ENCODE measurements at regions not wholly inside any gene's neighbourhood (a gene's known extent, or its start where the extent isn't known, plus 50 kb on each side); places are given as distances from the start of the nearest gene placed in this dataset.
A peak's percentile ranks its signal among the peaks of the same experiment; 100 is the strongest.

- no peak overlapping the region for H3K4me2 ChIP-seq (ENCODE audit: insufficient read depth, low read length)
- no peak overlapping the region for H3K4me3 ChIP-seq (ENCODE audit: insufficient read depth, low read length)
- no peaks in the 10 kb centered on the region for H3K79me2 ChIP-seq (ENCODE audit: insufficient read depth, low read length)
- H3K27me3 ChIP-seq (ENCODE audit: insufficient read depth, low read length) = no peaks in the 10 kb centered on the region
- H4K20me1 ChIP-seq (ENCODE audit: insufficient read depth, low read length) = no peaks in the 10 kb centered on the region
- no peak overlapping the region for H2AFZ ChIP-seq (ENCODE audit: low read length)
- no peaks in the 10 kb centered on the region for H3K4me1 ChIP-seq (ENCODE audit: insufficient read depth, low read length)
- no peak for DNase-seq (ENCODE audit: insufficient read length, low spot score, missing footprints)
- H3K36me3 ChIP-seq (ENCODE audit: insufficient read depth, low read length) = no peaks in the 10 kb centered on the region
- TF ChIP-seq CTCF (IDR thresholded peaks at IDR 0.05; ENCODE audit: extremely low read depth, low read depth, low read length) = no peak
- no peak overlapping the region for H3K27ac ChIP-seq (ENCODE audit: low read depth, low read length)
- H3K9me3 ChIP-seq (ENCODE audit: low read depth, low read length) = no peaks in the 10 kb centered on the region
Observed at GRCh38 chr2:193350509-193350908, 1155.8 kb upstream of the TMEFF2 start.

- Histone ChIP-seq H3K36me3 (ENCODE audit: insufficient read depth, low read length) (no peaks in the 10 kb centered on the region), H2AFZ (ENCODE audit: low read length) (no peak overlapping the region), H3K9me3 (ENCODE audit: low read depth, low read length) (no peaks in the 10 kb centered on the region), H4K20me1 (ENCODE audit: insufficient read depth, low read length) (no peaks in the 10 kb centered on the region), H3K4me1 (ENCODE audit: insufficient read depth, low read length) (no peaks in the 10 kb centered on the region), H3K27me3 (ENCODE audit: insufficient read depth, low read length) (no peaks in the 10 kb centered on the region), H3K79me2 (ENCODE audit: insufficient read depth, low read length) (no peaks in the 10 kb centered on the region), H3K27ac (ENCODE audit: low read depth, low read length) (no peak overlapping the region), H3K4me3 (ENCODE audit: insufficient read depth, low read length) (no peak overlapping the region), H3K4me2 (ENCODE audit: insufficient read depth, low read length) (no peak overlapping the region)
- no peak for TF ChIP-seq CTCF (IDR thresholded peaks at IDR 0.05; ENCODE audit: extremely low read depth, low read depth, low read length)
- DNase-seq (ENCODE audit: insufficient read length, low spot score, missing footprints) = peak; percentile 30
Observed at GRCh38 chr2:193349642-193350041, 1154.9 kb upstream of the TMEFF2 start.

GRCh38 chr2:193348055-193348454 lies 1153.3 kb upstream of the TMEFF2 start:
- Histone ChIP-seq H3K4me1 (ENCODE audit: insufficient read depth, low read length) (no peaks in the 10 kb centered on the region), H3K79me2 (ENCODE audit: insufficient read depth, low read length) (no peaks in the 10 kb centered on the region), H3K27me3 (ENCODE audit: insufficient read depth, low read length) (no peaks in the 10 kb centered on the region), H3K36me3 (ENCODE audit: insufficient read depth, low read length) (no peaks in the 10 kb centered on the region), H3K9me3 (ENCODE audit: low read depth, low read length) (no peaks in the 10 kb centered on the region), H4K20me1 (ENCODE audit: insufficient read depth, low read length) (no peaks in the 10 kb centered on the region), H3K4me2 (ENCODE audit: insufficient read depth, low read length) (peak overlapping the region; percentile 45), H3K4me3 (ENCODE audit: insufficient read depth, low read length) (peak overlapping the region; percentile 55), H2AFZ (ENCODE audit: low read length) (peak overlapping the region; percentile 90), H3K27ac (ENCODE audit: low read depth, low read length) (no peak overlapping the region)
- DNase-seq (ENCODE audit: insufficient read length, low spot score, missing footprints) = no peak
- TF ChIP-seq CTCF (IDR thresholded peaks at IDR 0.05; ENCODE audit: extremely low read depth, low read depth, low read length) = no peak

GRCh38 chr2:193336781-193337180 lies 1142.0 kb upstream of the TMEFF2 start:
- H4K20me1 ChIP-seq (ENCODE audit: insufficient read depth, low read length) = no peaks in the 10 kb centered on the region
- H3K79me2 ChIP-seq (ENCODE audit: insufficient read depth, low read length) = no peaks in the 10 kb centered on the region
- no peak overlapping the region for H2AFZ ChIP-seq (ENCODE audit: low read length)
- no peak for DNase-seq (ENCODE audit: insufficient read length, low spot score, missing footprints)
- no peaks in the 10 kb centered on the region for H3K4me1 ChIP-seq (ENCODE audit: insufficient read depth, low read length)
- H3K36me3 ChIP-seq (ENCODE audit: insufficient read depth, low read length) = no peaks in the 10 kb centered on the region
- H3K9me3 ChIP-seq (ENCODE audit: low read depth, low read length) = no peaks in the 10 kb centered on the region
- H3K27ac ChIP-seq (ENCODE audit: low read depth, low read length) = no peak overlapping the region
- H3K4me2 ChIP-seq (ENCODE audit: insufficient read depth, low read length) = no peak overlapping the region
- H3K27me3 ChIP-seq (ENCODE audit: insufficient read depth, low read length) = no peaks in the 10 kb centered on the region
- TF ChIP-seq CTCF (IDR thresholded peaks at IDR 0.05; ENCODE audit: extremely low read depth, low read depth, low read length) = no peak
- H3K4me3 ChIP-seq (ENCODE audit: insufficient read depth, low read length) = no peak overlapping the region

Measured in osteoblast (primary cell).